PC-9 (cell line): ENCODE measurements at regions not wholly inside any gene's neighbourhood (a gene's known extent, or its start where the extent isn't known, plus 50 kb on each side); places are given as distances from the start of the nearest gene placed in this dataset.

ENCODE experiments used
- BruUV-seq: library from RNA; stranded (reverse); fragments of 400-500 nt; replicated peaks from 2 replicates; lab custom pipeline; 2021; lab: Mats Ljungman, UMichigan
- CTCF ChIA-PET: fragments of 300-600 bp; sonication (Branson Sonifier 250); formaldehyde crosslinking; loops from one replicate; lab custom pipeline; 2022; ENCODE audit warnings: antibody characterized with exemption; lab: Charles Lee
- POLR2A ChIA-PET: fragments of 300-600 bp; sonication (Branson Sonifier 250); formaldehyde crosslinking; loops from one replicate; lab custom pipeline; 2022; ENCODE audit warnings: antibody characterized with exemption; ENCODE audit not compliant: unreplicated experiment; lab: Charles Lee
- DNase-seq, 2 experiments: peaks; one replicate each; pipeline versions ENCODE4 v3.0.0 to v3.0.0-alpha.2; 2015 to 2022; ENCODE audit warnings: mixed read lengths in 1 of 2
- H2AFZ ChIP-seq: fragments of 200-600 bp; sonication (generic); 2 replicates; pipeline ENCODE4 v1.8.1; 2017; ENCODE audit warnings: antibody characterized with exemption
- H3F3A ChIP-seq: fragments of 200-600 bp; sonication (generic); 2 replicates; pipeline ENCODE4 v1.8.1; 2017; ENCODE audit warnings: antibody characterized with exemption, mild to moderate bottlenecking, low read depth; ENCODE audit not compliant: insufficient read depth
- H3K27ac ChIP-seq: fragments of 200-600 bp; sonication (generic); 2 replicates; pipeline ENCODE4 v1.6.1; 2016; ENCODE audit warnings: mixed run types
- H3K27me3 ChIP-seq: fragments of 200-600 bp; sonication (generic); 2 replicates; pipeline ENCODE4 v1.6.1; 2016; ENCODE audit warnings: low read depth, mixed run types; ENCODE audit not compliant: insufficient read depth
- H3K36me3 ChIP-seq: fragments of 200-600 bp; sonication (generic); 2 replicates; pipeline ENCODE4 v1.6.1; 2016; ENCODE audit warnings: low read depth, mixed run types
- H3K4me1 ChIP-seq: fragments of 200-600 bp; sonication (generic); replicated peaks from 2 replicates; pipeline ENCODE4 v1.6.1; 2016; ENCODE audit warnings: mixed run types; ENCODE audit not compliant: insufficient read depth
- H3K4me2 ChIP-seq: fragments of 200-600 bp; sonication (generic); 2 replicates; pipeline ENCODE4 v1.6.1; 2017; ENCODE audit warnings: mixed run types
- H3K4me3 ChIP-seq: fragments of 200-600 bp; sonication (generic); 2 replicates; pipeline ENCODE4 v1.6.1; 2016; ENCODE audit warnings: mixed run types
- H3K79me2 ChIP-seq: fragments of 200-600 bp; sonication (generic); 2 replicates; pipeline ENCODE4 v1.6.1; 2017; ENCODE audit warnings: low read depth, mixed run types
- H3K9me2 ChIP-seq: fragments of 200-600 bp; sonication (generic); 2 replicates; pipeline ENCODE4 v1.8.1; 2017; ENCODE audit warnings: mild to moderate bottlenecking; ENCODE audit not compliant: insufficient read depth
- H3K9me3 ChIP-seq: fragments of 200-600 bp; sonication (generic); 2 replicates; pipeline ENCODE4 v1.8.1; 2016; ENCODE audit warnings: low read depth; ENCODE audit not compliant: insufficient read depth
- H4K20me1 ChIP-seq: fragments of 200-600 bp; sonication (generic); 2 replicates; pipeline ENCODE4 v1.8.1; 2017; ENCODE audit not compliant: insufficient read depth
- EZH2 ChIP-seq: fragments of 200-600 bp; sonication (generic); IDR thresholded peaks from 2 replicates; pipeline ENCODE4 v1.8.0; 2017; ENCODE audit warnings: antibody characterized with exemption, low read depth
- intact Hi-C: fragments of 100-400 bp; cut with micrococcal nuclease; formaldehyde crosslinking; loops from one replicate; pipeline ENCODE4 v1.10.0; 2022; ENCODE audit not compliant: unreplicated experiment
- TF ChIP-seq, protein P1 (sequence below): fragments of 200-600 bp; sonication (generic); conservative IDR thresholded peaks from 2 replicates; pipeline ENCODE4 v1.6.1; 2017; ENCODE audit warnings: mixed run types, antibody characterized with exemption, mild to moderate bottlenecking, moderate library complexity

- DNase-seq, result no peak
- no peak overlapping the region for H3K4me3 ChIP-seq
- H3K79me2 ChIP-seq, result no peaks in the 10 kb centered on the region
- no peak overlapping the region for H3K4me2 ChIP-seq
- H3K27me3 ChIP-seq, result no peaks in the 10 kb centered on the region
- intact Hi-C loops, result no loop called here
- H3K4me1 ChIP-seq, result no peaks in the 10 kb centered on the region
- CTCF ChIA-PET, result no interaction called here
- H3K9me2 ChIP-seq, result no peaks in the 10 kb centered on the region; the same call in 1 of the 2 replicates
- H4K20me1 ChIP-seq, result no peaks in the 10 kb centered on the region
- POLR2A ChIA-PET, result no interaction called here
- H3K27ac ChIP-seq, result no peak overlapping the region
- H2AFZ ChIP-seq, result no peak overlapping the region
- H3K9me3 ChIP-seq, result no peaks in the 10 kb centered on the region; the same call in 1 of the 2 replicates
- no TSS peak for BruUV-seq
- TF ChIP-seq, protein P1, sequence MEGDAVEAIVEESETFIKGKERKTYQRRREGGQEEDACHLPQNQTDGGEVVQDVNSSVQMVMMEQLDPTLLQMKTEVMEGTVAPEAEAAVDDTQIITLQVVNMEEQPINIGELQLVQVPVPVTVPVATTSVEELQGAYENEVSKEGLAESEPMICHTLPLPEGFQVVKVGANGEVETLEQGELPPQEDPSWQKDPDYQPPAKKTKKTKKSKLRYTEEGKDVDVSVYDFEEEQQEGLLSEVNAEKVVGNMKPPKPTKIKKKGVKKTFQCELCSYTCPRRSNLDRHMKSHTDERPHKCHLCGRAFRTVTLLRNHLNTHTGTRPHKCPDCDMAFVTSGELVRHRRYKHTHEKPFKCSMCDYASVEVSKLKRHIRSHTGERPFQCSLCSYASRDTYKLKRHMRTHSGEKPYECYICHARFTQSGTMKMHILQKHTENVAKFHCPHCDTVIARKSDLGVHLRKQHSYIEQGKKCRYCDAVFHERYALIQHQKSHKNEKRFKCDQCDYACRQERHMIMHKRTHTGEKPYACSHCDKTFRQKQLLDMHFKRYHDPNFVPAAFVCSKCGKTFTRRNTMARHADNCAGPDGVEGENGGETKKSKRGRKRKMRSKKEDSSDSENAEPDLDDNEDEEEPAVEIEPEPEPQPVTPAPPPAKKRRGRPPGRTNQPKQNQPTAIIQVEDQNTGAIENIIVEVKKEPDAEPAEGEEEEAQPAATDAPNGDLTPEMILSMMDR, result no peak
- no peak for TF ChIP-seq EZH2
- no peaks in the 10 kb centered on the region for H3K36me3 ChIP-seq
- no peaks in the 10 kb centered on the region for H3F3A ChIP-seq
Measured at GRCh38 chr3:80465746-80466145, 697.9 kb upstream of the ROBO1 start.

DNA sequence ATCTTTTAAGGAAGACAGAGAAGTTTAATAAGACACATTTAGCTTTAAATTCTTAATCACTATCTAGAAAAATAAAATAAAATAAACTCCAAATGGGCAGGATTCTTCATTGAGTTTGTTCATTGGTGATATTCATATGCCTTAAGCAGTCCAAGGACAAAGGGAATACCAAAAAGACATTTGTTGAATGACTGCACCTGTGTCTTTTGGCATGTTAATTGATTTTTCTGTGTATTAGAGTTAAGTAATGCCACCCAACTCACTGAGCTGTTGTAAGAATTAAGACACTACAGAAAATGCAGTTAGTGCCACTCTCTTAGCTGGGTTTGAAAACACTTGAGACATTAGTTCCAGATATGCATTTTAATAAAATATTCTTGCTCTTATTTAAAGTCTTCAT, 683.6 kb upstream of the ROBO1 start:
- CTCF ChIA-PET, result no interaction called here
- Histone ChIP-seq H3K27ac (no peak overlapping the region), H3F3A (no peaks in the 10 kb centered on the region), H2AFZ (no peak overlapping the region), H3K79me2 (no peaks in the 10 kb centered on the region), H3K27me3 (no peaks in the 10 kb centered on the region), H3K9me2 (no peaks in the 10 kb centered on the region), H3K36me3 (no peaks in the 10 kb centered on the region), H3K9me3 (peaks cover 3% of the 10 kb centered on the region; the same call in 1 of the 2 replicates), H3K4me3 (no peak overlapping the region), H3K4me2 (no peak overlapping the region), H3K4me1 (no peaks in the 10 kb centered on the region), H4K20me1 (no peaks in the 10 kb centered on the region)
- no peak for DNase-seq
- intact Hi-C loops, result no loop called here
- POLR2A ChIA-PET, result no interaction called here
- no TSS peak for BruUV-seq
- TF ChIP-seq EZH2, result no peak
- TF ChIP-seq, protein P1, result no peak

GRCh38 chr3:80445641-80446040, 677.8 kb upstream of the ROBO1 start:
- intact Hi-C loops, result no loop called here
- Histone ChIP-seq H3K79me2 (no peaks in the 10 kb centered on the region), H4K20me1 (no peaks in the 10 kb centered on the region), H3K27me3 (no peaks in the 10 kb centered on the region), H2AFZ (no peak overlapping the region; the same call in 1 of the 2 replicates), H3K36me3 (no peaks in the 10 kb centered on the region), H3F3A (no peaks in the 10 kb centered on the region), H3K27ac (no peak overlapping the region), H3K4me2 (no peak overlapping the region), H3K9me2 (no peaks in the 10 kb centered on the region), H3K4me1 (no peaks in the 10 kb centered on the region), H3K4me3 (no peak overlapping the region), H3K9me3 (peaks cover 3% of the 10 kb centered on the region; the same call in 1 of the 2 replicates)
- BruUV-seq, result no TSS peak
- TF ChIP-seq EZH2, result no peak
- ChIA-PET POLR2A (no interaction called here), CTCF (no interaction called here)
- DNase-seq, result no peak

- no TSS peak for BruUV-seq
- ChIA-PET POLR2A (interaction anchor here (0.5 kb wide), 1 partner anchor 184 kb away, joined by 3 read pairs; no protein-coding TSS in a partner anchor), CTCF (no interaction called here)
- Histone ChIP-seq H3F3A (no peaks in the 10 kb centered on the region), H3K9me2 (no peaks in the 10 kb centered on the region), H3K9me3 (peaks cover 3% of the 10 kb centered on the region; the same call in 1 of the 2 replicates), H3K27ac (no peak overlapping the region), H2AFZ (no peak overlapping the region), H3K4me1 (no peaks in the 10 kb centered on the region), H3K79me2 (no peaks in the 10 kb centered on the region), H4K20me1 (no peaks in the 10 kb centered on the region), H3K4me3 (no peak overlapping the region), H3K4me2 (no peak overlapping the region), H3K27me3 (no peaks in the 10 kb centered on the region), H3K36me3 (no peaks in the 10 kb centered on the region)
- TF ChIP-seq, protein P1, result no peak
- TF ChIP-seq EZH2, result no peak
- DNase-seq, result no peak
- intact Hi-C loops, result no loop called here
Measured at GRCh38 chr3:80445053-80445452, 677.3 kb upstream of the ROBO1 start.
